Lower lobe of right lung (tissue), 2 donors: ENCODE measurements at regions not wholly inside any gene's neighbourhood (a gene's known extent, or its start where the extent isn't known, plus 50 kb on each side); places are given as distances from the start of the nearest gene placed in this dataset.
"Not testable (repeated sequence)": the region's sequence is repeated elsewhere in the genome, so short reads cannot be mapped to it uniquely, and the experiment has no call there.

Source experiments
- ATAC-seq, 2 donors: fragments of 200-7000 bp; cut with Tn5 transposase; one replicate each; pipeline ENCODE4 v1.9.1; 2020 to 2022; ENCODE audit warnings: mild to moderate bottlenecking in 2 of 2, moderate library complexity in 2 of 2
- DNase-seq: peaks from one replicate; pipeline ENCODE4 v3.0.0-alpha.2; 2020
- H3K27ac ChIP-seq: fragments of 200-600 bp; one replicate; pipeline ENCODE4 v1.8.0; 2022
- H3K27me3 ChIP-seq: fragments of 200-600 bp; one replicate; pipeline ENCODE4 v1.8.0; 2022; ENCODE audit warnings: low read depth
- H3K36me3 ChIP-seq: fragments of 200-600 bp; one replicate; pipeline ENCODE4 v1.8.0; 2022; ENCODE audit warnings: mild to moderate bottlenecking
- H3K4me1 ChIP-seq: fragments of 200-600 bp; one replicate; pipeline ENCODE4 v1.8.0; 2022
- H3K4me3 ChIP-seq: fragments of 200-600 bp; one replicate; pipeline ENCODE4 v1.8.0; 2022; ENCODE audit warnings: mild to moderate bottlenecking
- H3K9me3 ChIP-seq: fragments of 200-600 bp; one replicate; pipeline ENCODE4 v1.8.0; 2022
- CTCF ChIP-seq: fragments of 200-600 bp; IDR thresholded peaks from one replicate; pipeline ENCODE4 v1.8.0; 2022; ENCODE audit warnings: antibody characterized with exemption, mild to moderate bottlenecking
- intact Hi-C: fragments of 100-400 bp; cut with DNase I; formaldehyde crosslinking; loops from one replicate; pipeline ENCODE4 v1.11.0; 2022
- donor health status: DM: no; HTN: yes; CAD: no; lungs with severe emphysema.

- no peaks in the 10 kb centered on the region for H3K9me3 ChIP-seq
- intact Hi-C loops: no loop called here
- ATAC-seq: no peak
- no peak overlapping the region for H3K27ac ChIP-seq
- no peaks in the 10 kb centered on the region for H3K4me1 ChIP-seq
- TF ChIP-seq CTCF: no peak
- H3K36me3 ChIP-seq: no peaks in the 10 kb centered on the region
- no peak for DNase-seq
- no peaks in the 10 kb centered on the region for H3K27me3 ChIP-seq
- H3K4me3 ChIP-seq: no peak overlapping the region
Observed at GRCh38 chr18:64377446-64377845, 228.6 kb upstream of the LINC00305 start.

- Histone ChIP-seq H3K9me3 (no peaks in the 10 kb centered on the region), H3K4me1 (no peaks in the 10 kb centered on the region), H3K4me3 (no peak overlapping the region), H3K27ac (no peak overlapping the region), H3K27me3 (no peaks in the 10 kb centered on the region), H3K36me3 (no peaks in the 10 kb centered on the region)
- no peak for ATAC-seq
- TF ChIP-seq CTCF: no peak
- intact Hi-C loops: no loop called here
- DNase-seq: no peak
Observed at GRCh38 chr18:64372850-64373249, 224.0 kb upstream of the LINC00305 start.

- H3K4me1 ChIP-seq, ATAC-seq, H3K9me3 ChIP-seq, H3K27me3 ChIP-seq, H3K27ac ChIP-seq, H3K36me3 ChIP-seq, intact Hi-C loops, H3K4me3 ChIP-seq, DNase-seq: not testable (repeated sequence)
Observed at GRCh38 chr18:64369830-64370440, 221.0 kb upstream of the LINC00305 start.

DNA sequence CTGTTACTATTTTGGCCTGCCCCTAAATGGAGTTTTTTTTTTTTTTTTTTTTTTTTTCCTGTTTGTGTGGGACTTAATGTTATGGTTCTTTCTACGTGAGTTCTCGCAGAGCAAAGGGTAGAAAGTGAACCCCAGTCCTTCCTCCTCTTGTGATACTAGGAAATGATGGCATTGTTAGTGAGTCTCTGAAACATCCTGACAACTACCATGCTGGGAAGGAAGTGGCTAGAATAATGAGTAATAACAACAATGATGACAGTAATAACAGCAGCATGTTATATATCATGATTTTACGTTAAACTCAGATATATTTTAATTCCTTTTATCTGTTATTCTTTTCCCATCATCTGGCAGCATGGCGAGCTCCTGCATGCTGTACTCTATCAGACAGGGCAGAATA is 216.2 kb upstream of the LINC00305 start:
- H3K27ac ChIP-seq: no peak overlapping the region
- TF ChIP-seq CTCF: no peak
- no peak for ATAC-seq
- no peaks in the 10 kb centered on the region for H3K4me1 ChIP-seq
- intact Hi-C loops: no loop called here
- H3K4me3 ChIP-seq: no peak overlapping the region
- H3K36me3 ChIP-seq: no peaks in the 10 kb centered on the region
- DNase-seq: no peak
- H3K27me3 ChIP-seq: no peaks in the 10 kb centered on the region
- H3K9me3 ChIP-seq: no peaks in the 10 kb centered on the region

DNA sequence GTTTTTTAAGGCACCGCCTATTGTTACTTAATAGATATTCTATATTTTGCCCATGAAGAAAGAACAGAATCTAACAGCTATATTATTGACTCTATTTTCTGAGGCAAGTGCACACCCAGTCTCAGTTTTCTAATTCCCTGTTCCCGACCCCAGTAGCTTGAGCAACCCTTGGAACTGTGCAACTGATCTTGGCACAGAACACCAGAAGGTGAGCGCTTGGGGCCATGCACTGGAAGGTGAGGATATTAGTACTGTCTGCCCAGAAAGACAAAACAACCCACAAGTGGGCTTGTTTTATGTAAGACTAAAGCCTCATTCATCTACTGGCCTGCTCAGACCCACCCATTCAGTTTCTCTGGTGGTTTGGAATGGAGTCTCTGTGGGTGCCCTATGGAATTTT is 188.8 kb upstream of the LINC00305 start:
- H3K27ac ChIP-seq: no peak overlapping the region
- intact Hi-C loops: no loop called here
- no peaks in the 10 kb centered on the region for H3K4me1 ChIP-seq
- no peak overlapping the region for H3K4me3 ChIP-seq
- H3K27me3 ChIP-seq: no peaks in the 10 kb centered on the region
- no peak for ATAC-seq
- no peaks in the 10 kb centered on the region for H3K9me3 ChIP-seq
- TF ChIP-seq CTCF: no peak
- DNase-seq: no peak
- H3K36me3 ChIP-seq: no peaks in the 10 kb centered on the region

DNA sequence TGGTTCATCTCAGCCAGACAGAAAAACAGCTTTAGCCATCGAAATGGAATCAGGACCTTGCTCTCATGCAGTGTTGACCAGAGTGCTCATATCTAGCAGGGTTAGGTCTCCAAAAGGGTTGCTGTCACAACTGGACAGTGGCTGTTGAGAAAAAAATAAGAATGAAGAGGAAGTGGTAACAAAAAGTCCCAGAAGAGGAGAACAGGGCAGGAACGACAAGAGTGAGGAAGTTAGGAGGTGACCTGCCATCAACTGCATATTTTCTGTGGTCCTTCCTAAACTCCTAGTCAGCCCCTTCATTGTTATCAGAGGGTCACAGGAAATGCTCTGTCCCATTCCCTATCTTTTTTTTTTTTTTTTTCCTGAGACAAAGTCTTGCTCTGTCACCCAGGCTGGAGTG is 188.1 kb upstream of the LINC00305 start:
- Histone ChIP-seq H3K36me3 (no peaks in the 10 kb centered on the region), H3K4me1 (no peaks in the 10 kb centered on the region), H3K27ac (no peak overlapping the region), H3K9me3 (no peaks in the 10 kb centered on the region), H3K4me3 (no peak overlapping the region), H3K27me3 (no peaks in the 10 kb centered on the region)
- intact Hi-C loops: no loop called here
- DNase-seq (no peak), ATAC-seq (no peak)
- no peak for TF ChIP-seq CTCF
